Dedifferentiated amniotic fluid mesenchymal stem cell (primary cell): ENCODE measurements at regions not wholly inside any gene's neighbourhood (a gene's known extent, or its start where the extent isn't known, plus 50 kb on each side); places are given as distances from the start of the nearest gene placed in this dataset.

Source experiments
- DNase-seq: peaks from one replicate; pipeline ENCODE4 v3.0.0-alpha.2; 2016; ENCODE audit errors: extremely low spot score

DNA sequence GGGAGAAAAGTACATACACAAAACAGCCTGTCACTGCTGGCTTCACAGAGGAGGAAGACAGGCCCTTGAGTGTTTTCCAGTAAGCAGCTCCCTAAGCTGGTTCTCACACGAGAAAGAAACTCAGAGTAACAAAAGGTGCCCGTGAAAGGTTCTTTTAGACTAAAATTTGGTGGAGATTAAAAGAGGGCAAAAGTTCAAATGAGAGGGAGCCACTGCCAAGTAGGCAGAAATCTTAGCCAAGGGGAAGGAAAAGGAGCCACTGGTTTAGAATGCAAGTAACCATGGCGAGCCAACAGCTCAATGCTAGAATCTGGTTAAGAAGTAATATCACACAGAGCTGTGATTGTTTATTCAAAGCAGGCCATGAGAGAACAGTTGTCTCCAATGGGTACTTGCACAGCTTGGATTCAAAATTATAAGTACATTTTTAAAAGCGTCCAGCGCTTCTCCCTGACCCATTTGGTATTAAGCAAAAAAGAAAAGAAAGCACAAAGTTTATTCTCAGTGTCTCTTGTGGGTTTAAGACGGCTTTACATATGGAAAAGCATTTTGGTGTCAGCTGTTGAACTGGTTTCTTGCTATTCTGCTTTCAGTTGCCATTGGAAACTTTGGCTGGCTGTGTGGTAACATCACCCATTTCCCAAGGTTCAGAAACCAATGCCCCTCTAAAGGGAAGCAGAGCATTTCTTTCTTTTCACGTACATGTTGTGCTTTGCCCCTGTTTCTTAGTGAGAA is 648.5 kb downstream of the RNF144B start:
- no peak for DNase-seq

DNA sequence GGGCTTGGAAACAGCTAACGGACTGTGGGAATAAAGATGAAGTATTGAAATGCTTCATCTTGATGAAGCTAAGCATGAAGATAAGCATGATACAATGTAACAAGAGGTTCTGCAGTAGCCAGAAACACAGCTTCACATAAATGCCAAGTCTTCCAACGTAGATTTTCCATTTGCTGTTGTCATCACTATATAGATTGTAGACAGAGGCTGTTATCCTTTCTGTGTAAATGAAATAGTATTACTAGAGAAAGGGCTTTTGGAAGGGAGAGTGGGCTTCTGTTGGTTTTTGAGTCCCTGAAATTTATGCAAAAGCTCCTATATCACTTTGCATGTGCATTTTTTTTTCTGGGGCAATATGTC is 649.0 kb downstream of the RNF144B start:
- no peak for DNase-seq

GRCh38 chr6:19037607-19038006 is 650.5 kb downstream of the RNF144B start:
- DNase-seq = no peak

DNA sequence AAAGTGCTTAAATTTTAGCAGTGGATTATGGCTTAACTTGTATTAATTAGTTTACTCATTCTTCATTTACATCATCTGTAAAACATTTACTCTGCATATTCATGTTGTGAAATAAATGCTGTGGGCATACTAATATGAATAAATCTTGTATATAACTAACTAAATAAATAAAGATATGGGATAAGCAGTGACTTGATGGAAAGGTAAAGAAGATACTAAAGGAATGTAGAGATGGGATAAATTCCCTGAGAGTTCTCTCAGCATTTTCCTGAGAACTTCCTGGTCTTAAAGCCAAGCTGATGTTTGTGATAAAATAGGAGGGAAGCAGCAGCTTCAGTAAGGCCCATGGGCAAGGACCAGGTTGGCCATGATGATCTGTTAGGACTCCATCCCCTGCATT is 652.1 kb downstream of the RNF144B start:
- DNase-seq = no peak

GRCh38 chr6:19041906-19042305 is 654.8 kb downstream of the RNF144B start:
- DNase-seq = no peak

- DNase-seq = no peak
Measured at GRCh38 chr6:19042420-19042819, 655.3 kb downstream of the RNF144B start.

DNA sequence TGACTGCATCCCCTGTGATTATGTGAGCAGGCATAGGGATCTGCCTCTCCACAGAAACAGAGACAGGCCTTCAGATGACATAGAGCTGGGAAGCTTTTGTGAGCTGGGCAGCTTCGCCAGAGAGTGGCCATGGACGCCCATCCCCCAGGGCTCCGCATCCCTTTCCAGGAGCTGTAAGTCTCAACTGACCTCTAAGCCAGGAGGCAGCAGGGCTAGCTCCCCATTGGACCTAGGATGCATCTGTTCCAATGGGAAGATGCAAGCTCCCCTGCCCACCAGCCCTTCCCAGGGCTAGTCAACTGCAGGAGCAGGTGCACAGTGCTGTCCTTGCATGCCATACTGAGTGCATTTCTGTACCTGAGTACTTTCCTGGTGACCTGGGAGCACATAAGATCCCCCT is 663.6 kb downstream of the RNF144B start:
- DNase-seq = no peak

- DNase-seq = peak; percentile 18
Measured at GRCh38 chr6:19052219-19052618, 665.1 kb downstream of the RNF144B start.

- DNase-seq = no peak
Measured at GRCh38 chr6:19059102-19059501, 672.0 kb downstream of the RNF144B start.

DNA sequence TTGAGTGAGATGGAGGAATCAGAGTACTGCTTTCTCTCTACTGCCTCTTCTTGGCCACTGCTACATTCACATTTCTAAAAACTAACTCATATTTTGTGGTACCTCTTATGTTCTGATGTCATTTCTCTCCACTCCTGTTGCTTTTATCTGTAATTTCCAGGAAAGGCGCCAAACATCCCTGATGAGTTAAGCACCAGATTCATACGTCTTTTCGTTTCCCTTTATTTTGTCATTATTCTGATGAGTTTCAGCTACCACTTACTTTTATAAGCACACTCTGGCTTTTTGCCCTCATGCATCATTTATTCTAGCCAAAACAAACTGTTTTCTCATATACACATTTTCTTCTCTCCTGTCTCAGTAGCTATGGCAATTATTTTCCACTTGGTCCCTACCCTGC is 680.0 kb downstream of the RNF144B start:
- no peak for DNase-seq

- DNase-seq = no peak
Measured at GRCh38 chr6:19070520-19070919, 683.4 kb downstream of the RNF144B start.

GRCh38 chr6:19083801-19084200 is 696.7 kb downstream of the RNF144B start:
- no peak for DNase-seq

DNA sequence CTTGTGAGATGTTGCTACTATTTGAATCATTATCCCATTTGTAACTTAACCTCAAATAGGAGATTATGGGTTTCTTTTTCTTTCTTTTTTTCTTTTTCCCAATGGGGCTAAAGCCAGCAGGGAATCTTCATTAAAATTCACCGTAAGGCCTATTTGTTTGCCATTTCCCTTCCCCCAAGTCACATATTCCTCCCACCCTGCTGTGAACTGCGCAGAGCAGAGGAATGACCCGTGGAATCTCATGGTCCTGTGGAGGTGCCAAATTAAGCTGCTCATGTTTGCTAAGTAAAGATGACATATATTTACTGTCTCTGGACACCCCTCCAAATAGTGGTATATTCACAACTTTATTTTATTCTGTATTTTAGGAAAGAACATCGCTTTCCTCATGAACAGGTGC is 699.3 kb downstream of the RNF144B start:
- DNase-seq = no peak

DNA sequence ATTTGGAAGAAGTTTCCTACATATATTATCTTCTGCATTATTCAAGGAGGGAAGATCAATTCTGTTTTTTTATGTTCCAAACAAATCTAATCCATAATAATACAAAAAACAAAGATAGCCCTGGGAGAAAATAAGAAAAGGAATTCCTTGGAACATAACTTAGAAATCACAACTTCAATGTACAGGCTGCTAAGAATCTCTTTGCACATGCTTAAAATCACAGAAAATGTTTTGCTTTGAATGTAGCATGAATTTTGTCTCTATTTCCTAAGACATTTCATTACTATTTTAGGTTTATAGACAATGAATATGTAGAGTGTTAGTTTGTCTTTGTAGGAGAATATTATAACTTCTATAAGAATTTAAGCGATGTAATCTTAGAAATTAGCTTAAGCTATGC is 700.1 kb downstream of the RNF144B start:
- no peak for DNase-seq

DNA sequence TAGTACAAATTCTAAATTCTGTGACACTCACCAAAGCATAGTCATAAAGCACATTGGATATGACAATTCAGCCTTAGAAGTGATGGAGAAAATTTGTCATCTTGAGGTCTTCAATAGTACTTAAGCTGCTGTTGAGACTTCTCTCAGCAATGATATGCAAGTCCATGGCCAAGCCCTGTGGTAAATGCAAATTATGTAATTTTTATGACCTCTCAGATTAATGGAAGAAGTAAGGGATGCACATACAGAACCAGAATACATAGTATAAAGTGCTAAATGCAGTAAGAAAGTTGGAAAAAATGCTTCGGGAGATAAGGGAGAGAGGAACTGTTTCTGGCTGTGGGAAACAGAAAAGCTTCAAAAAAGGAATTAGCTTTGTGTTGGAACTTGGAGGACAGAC is 700.7 kb downstream of the RNF144B start:
- no peak for DNase-seq

- DNase-seq = no peak
Measured at GRCh38 chr6:19100752-19101151, 713.6 kb downstream of the RNF144B start.

- no peak for DNase-seq
Measured at GRCh38 chr6:19102936-19103335, 715.8 kb downstream of the RNF144B start.

DNA sequence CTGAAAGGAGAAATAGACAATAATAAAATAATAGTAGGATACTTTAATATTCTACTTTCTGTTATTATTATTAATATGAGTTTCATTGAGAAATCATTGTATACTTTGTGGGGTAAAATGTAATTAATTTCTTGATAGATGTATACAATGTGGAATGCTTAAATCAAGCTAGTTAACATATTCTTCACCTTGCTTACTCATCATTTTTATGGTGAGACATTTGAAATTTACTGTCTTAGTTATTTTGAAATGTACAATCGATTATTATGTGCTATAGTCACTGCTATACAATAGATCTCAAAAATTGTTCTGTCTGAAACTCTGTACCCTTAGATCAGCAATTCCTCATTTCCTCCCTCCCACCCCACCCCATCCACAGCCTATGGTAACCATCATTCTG is 720.3 kb downstream of the RNF144B start:
- DNase-seq = no peak

DNA sequence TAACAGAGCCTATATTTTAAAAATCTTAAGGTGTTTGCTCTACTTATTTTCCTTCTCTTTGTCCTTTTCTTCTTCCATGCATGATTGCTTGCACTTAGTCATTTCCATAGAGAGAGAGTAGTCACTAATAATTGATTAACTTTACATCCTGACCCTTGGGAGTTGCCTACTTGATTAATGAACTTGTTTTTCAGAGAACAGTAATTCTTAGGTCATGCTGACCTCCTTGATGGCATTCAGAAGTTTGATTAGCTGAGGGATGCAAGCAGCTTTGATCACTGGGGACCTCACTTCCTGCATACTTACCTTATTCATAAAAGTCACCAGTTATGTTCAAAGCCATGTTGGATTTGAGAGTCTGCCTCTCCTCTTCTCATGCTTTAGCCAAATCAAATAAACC is 715.6 kb upstream of the ID4 start:
- no peak for DNase-seq

- no peak for DNase-seq
Measured at GRCh38 chr6:19127081-19127480, 710.1 kb upstream of the ID4 start.

DNA sequence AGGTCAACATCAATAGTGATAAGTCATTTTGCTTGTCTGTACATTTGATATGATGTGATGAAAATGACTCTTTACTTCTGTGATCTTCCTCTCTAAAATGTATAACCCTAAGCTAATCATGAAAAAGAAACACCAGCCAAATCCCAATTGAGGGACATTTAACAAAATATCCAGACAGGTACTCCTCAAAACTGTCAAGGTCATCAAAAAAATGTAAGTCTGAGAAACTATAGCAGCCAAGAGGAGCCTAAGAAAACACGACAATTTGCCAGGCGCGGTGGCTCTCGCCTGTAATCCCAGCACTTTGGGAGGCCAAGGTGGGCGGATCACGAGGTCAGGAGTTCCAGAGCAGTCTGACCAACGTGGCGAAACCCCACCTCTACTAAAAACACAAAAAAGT is 708.5 kb upstream of the ID4 start:
- DNase-seq = no peak

DNA sequence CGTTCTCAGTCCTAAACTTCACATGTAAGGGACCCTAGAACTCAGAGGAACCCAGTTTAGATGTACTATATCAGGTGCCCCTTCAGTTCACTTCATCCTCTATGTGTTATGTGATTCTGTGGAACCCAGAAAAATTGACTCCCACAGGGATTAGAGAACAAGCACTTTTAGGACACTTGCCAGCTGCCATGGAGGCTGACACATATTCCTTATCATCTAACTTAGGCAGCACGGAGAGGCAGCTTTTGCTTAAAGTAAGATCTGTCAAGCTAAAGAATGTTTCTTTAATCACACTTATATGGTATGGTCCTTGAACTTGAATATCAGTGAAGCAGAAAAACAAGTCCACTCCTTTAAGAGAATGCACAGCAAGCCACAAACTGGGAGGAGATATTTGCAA is 701.5 kb upstream of the ID4 start:
- no peak for DNase-seq

DNA sequence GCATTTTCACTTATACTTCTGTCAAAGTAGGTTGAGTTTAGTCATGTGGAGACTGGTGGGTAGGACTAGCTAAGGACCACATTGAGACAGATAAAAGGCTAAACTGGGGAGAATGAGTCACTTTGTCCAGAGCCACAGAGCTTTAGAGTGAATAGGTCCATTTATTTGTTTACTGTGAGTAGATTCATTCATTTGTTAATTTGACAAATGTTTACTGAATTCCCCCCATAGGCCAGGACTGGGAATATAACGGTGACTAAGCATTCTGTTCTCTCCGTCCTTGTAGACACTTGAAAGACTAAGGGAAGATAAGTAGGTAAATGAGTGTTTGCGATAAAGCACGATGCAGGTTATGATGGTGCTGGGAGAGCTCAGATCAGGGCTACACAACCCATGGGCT is 699.7 kb upstream of the ID4 start:
- DNase-seq = no peak

GRCh38 chr6:19142275-19142674 is 694.9 kb upstream of the ID4 start:
- DNase-seq = no peak
